CD4-positive, alpha-beta memory T cell (primary cell): ENCODE measurements at regions not wholly inside any gene's neighbourhood (a gene's known extent, or its start where the extent isn't known, plus 50 kb on each side); places are given as distances from the start of the nearest gene placed in this dataset.

Source experiments
- CTCF ChIA-PET: fragments of 350-600 bp; sonication (Branson Sonifier 250); formaldehyde crosslinking; loops from one replicate; lab custom pipeline; 2021; ENCODE audit warnings: inconsistent platforms; ENCODE audit not compliant: partially characterized antibody; lab: Charles Lee
- POLR2A ChIA-PET: fragments of 350-600 bp; sonication (Branson Sonifier 250); formaldehyde crosslinking; loops from one replicate; lab custom pipeline; 2021; ENCODE audit not compliant: partially characterized antibody; lab: Charles Lee
- DNase-seq, 5 donors: peaks; one replicate each; pipeline versions ENCODE4 v3.0.0 to v3.0.0-alpha.2; 2020 to 2022; ENCODE audit warnings: mixed read lengths in 1 of 5
- H3K27ac ChIP-seq: one replicate; pipeline ENCODE4 v1.7.0; 2013; ENCODE audit warnings: low read depth, low read length
- H3K27me3 ChIP-seq: 2 replicates; pipeline ENCODE4 v1.7.0; 2013; ENCODE audit warnings: mild to moderate bottlenecking, low read length, moderate library complexity; ENCODE audit not compliant: insufficient read depth
- H3K36me3 ChIP-seq: 2 replicates; pipeline ENCODE4 v1.7.0; 2013; ENCODE audit warnings: mild to moderate bottlenecking, low read length, moderate library complexity; ENCODE audit not compliant: insufficient read depth
- H3K4me1 ChIP-seq: 2 replicates; pipeline ENCODE4 v1.7.0; 2013; ENCODE audit warnings: mild to moderate bottlenecking, low read length, moderate library complexity; ENCODE audit not compliant: insufficient read depth
- H3K4me3 ChIP-seq, 2 donors: one replicate each; pipeline ENCODE4 v1.7.0; 2013; ENCODE audit warnings: low read length in 2 of 2, mild to moderate bottlenecking in 1 of 2
- H3K9me3 ChIP-seq, 2 donors: one replicate each; pipeline ENCODE4 v1.7.0; 2013; ENCODE audit warnings: low read length in 2 of 2, control low read depth in 1 of 2; ENCODE audit not compliant: control insufficient read depth in 1 of 2
- H3K27ac Mint-ChIP-seq, 7 donors: one replicate each; pipeline ENCODE4 v1.8.0; 2020 to 2021; ENCODE audit warnings: mixed read lengths in 7 of 7, mild to moderate bottlenecking in 6 of 7, inconsistent platforms in 3 of 7, moderate library complexity in 3 of 7
- H3K27me3 Mint-ChIP-seq, 2 donors: one replicate each; pipeline ENCODE4 v1.8.0; 2020 to 2021; ENCODE audit warnings: mixed read lengths in 2 of 2
- H3K36me3 Mint-ChIP-seq, 2 donors: one replicate each; pipeline ENCODE4 v1.8.0; 2020 to 2021; ENCODE audit warnings: mixed read lengths in 2 of 2, inconsistent platforms in 1 of 2, mild to moderate bottlenecking in 1 of 2
- H3K4me1 Mint-ChIP-seq, 4 donors: one replicate each; pipeline ENCODE4 v1.8.0; 2020 to 2021; ENCODE audit warnings: mixed read lengths in 4 of 4, mild to moderate bottlenecking in 1 of 4
- H3K4me3 Mint-ChIP-seq, 8 donors: one replicate each; pipeline ENCODE4 v1.8.0; 2020 to 2021; ENCODE audit warnings: mixed read lengths in 8 of 8, mild to moderate bottlenecking in 7 of 8, moderate library complexity in 6 of 8, inconsistent platforms in 3 of 8
- H3K9me3 Mint-ChIP-seq, 8 donors: one replicate each; pipeline ENCODE4 v1.8.0; 2020 to 2021; ENCODE audit warnings: mixed read lengths in 8 of 8, mild to moderate bottlenecking in 5 of 8, inconsistent platforms in 3 of 8, moderate library complexity in 1 of 8
- intact Hi-C: fragments of 100-400 bp; cut with micrococcal nuclease; formaldehyde crosslinking; loops from one replicate; pipeline ENCODE4 v1.15.1; 2023

DNA sequence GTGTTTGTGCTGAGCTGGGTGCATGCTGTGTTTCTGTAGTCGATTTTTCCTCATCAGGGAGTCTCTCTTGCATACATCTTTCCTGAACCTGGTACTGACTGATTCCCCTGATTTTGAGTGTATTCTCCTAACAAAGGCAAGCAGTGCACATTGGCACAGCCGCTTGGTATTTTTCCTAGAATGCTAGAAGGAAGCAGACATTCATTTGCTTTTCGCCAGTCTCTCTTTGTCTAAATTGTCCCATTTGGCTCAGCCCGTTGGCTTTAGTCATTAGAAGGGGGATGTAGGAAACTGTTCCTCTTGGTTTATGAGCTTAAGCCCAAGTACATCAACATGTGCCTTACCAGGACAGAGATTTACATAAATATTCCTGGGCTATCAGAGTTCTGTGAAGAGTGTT lies 266.1 kb upstream of the TMTC4 start:
- Histone ChIP-seq H3K27me3 (no peaks in the 10 kb centered on the region), H3K9me3 (no peaks in the 10 kb centered on the region), H3K36me3 (no peaks in the 10 kb centered on the region), H3K4me3 (no peak overlapping the region), H3K27ac (no peak overlapping the region), H3K4me1 (no peaks in the 10 kb centered on the region)
- Mint-ChIP-seq H3K4me1 (no peaks in the 10 kb centered on the region), H3K9me3 (peaks cover 0 to 3% (median 0%) of the 10 kb centered on the region in 8 donors), H3K27me3 (peaks cover 7 to 18% of the 10 kb centered on the region in 2 donors), H3K27ac (no peak overlapping the region), H3K4me3 (no peak overlapping the region), H3K36me3 (no peaks in the 10 kb centered on the region)
- intact Hi-C loops = no loop called here
- ChIA-PET CTCF (no interaction called here), POLR2A (no interaction called here)
- DNase-seq = no peak

DNA sequence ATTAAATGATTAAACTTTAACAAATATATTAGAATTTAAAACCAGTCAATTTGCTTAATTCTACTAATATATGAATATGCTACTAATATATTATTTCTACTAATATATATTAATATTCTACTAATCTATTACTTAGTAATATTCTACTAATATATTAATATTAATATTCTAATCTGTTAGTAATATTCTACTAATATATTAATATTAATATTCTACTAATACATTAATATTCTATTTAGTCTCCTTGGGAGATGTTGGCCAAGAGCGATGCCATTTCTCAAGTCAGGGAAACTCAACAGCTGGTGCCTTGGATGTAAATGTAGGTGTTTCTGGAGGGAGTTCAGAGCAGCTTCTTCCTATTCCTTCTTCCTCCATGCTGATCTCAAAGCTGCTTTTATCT lies 259.2 kb upstream of the TMTC4 start:
- intact Hi-C loops = no loop called here
- no peaks in the 10 kb centered on the region for H3K9me3 ChIP-seq
- no peaks in the 10 kb centered on the region for H3K36me3 Mint-ChIP-seq
- no peaks in the 10 kb centered on the region for H3K9me3 Mint-ChIP-seq
- no peak overlapping the region for H3K27ac ChIP-seq
- no peaks in the 10 kb centered on the region for H3K4me1 ChIP-seq
- no peak for DNase-seq
- CTCF ChIA-PET = no interaction called here
- POLR2A ChIA-PET = no interaction called here
- H3K27ac Mint-ChIP-seq = no peak overlapping the region
- no peak overlapping the region for H3K4me3 ChIP-seq
- no peaks in the 10 kb centered on the region for H3K4me1 Mint-ChIP-seq
- H3K36me3 ChIP-seq = no peaks in the 10 kb centered on the region
- no peak overlapping the region for H3K4me3 Mint-ChIP-seq
- H3K27me3 Mint-ChIP-seq = peaks cover 1 to 4% of the 10 kb centered on the region in 2 donors
- no peaks in the 10 kb centered on the region for H3K27me3 ChIP-seq

DNA sequence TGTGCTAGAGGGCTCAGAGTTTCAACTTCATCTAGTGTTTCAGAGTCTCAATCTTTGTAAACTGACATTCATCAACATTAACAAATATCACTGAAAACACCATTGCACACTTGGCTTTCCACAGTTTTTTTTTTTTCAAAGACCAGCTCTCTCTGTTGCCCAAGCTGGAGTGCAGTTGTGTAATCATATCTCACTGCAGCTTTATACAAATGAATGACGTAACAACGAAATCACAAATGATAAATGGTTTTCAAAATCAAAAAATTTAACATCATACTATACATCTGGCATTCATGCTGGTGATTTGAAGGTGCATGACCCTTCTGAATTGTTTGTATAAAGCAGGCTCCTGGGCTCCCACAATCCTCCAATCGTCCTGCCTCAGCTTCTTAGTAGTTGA lies 248.0 kb upstream of the TMTC4 start:
- no peaks in the 10 kb centered on the region for H3K4me1 ChIP-seq
- POLR2A ChIA-PET = no interaction called here
- H3K9me3 ChIP-seq = no peaks in the 10 kb centered on the region
- H3K27me3 ChIP-seq = no peaks in the 10 kb centered on the region
- Mint-ChIP-seq H3K9me3 (no peaks in the 10 kb centered on the region), H3K27me3 (peaks cover 0 to 3% of the 10 kb centered on the region in 2 donors), H3K27ac (no peak overlapping the region), H3K4me3 (no peak overlapping the region), H3K36me3 (no peaks in the 10 kb centered on the region), H3K4me1 (no peaks in the 10 kb centered on the region)
- intact Hi-C loops = no loop called here
- CTCF ChIA-PET = no interaction called here
- no peak overlapping the region for H3K4me3 ChIP-seq
- no peaks in the 10 kb centered on the region for H3K36me3 ChIP-seq
- no peak overlapping the region for H3K27ac ChIP-seq
- DNase-seq = no peak

DNA sequence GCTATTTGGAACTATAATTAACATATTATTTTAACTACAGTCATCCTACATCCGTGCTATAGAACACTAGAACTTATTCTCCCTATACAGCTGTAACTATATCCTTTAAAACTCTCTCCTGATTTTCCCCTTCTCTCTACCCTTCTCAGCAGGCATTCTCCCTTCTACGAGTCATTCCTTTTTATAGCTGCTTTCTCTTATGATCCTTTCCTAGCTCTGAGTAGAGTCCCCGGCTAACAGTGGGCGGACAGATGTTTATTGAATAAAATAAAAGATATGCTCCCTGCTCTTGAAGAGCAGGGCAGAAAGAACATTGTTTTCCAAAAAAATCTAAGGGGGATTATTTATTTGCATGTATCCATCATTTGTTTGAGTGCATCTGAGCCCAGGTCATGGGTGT lies 246.5 kb upstream of the TMTC4 start:
- no peaks in the 10 kb centered on the region for H3K9me3 ChIP-seq
- no peaks in the 10 kb centered on the region for H3K27me3 ChIP-seq
- no peak overlapping the region for H3K27ac ChIP-seq
- no peaks in the 10 kb centered on the region for H3K36me3 ChIP-seq
- ChIA-PET POLR2A (no interaction called here), CTCF (no interaction called here)
- intact Hi-C loops = no loop called here
- H3K4me1 Mint-ChIP-seq = no peaks in the 10 kb centered on the region
- H3K4me3 Mint-ChIP-seq = no peak overlapping the region
- no peak overlapping the region for H3K4me3 ChIP-seq
- H3K27ac Mint-ChIP-seq = no peak overlapping the region
- H3K27me3 Mint-ChIP-seq = peaks cover 0 to 1% of the 10 kb centered on the region in 2 donors
- H3K36me3 Mint-ChIP-seq = no peaks in the 10 kb centered on the region
- no peaks in the 10 kb centered on the region for H3K9me3 Mint-ChIP-seq
- H3K4me1 ChIP-seq = no peaks in the 10 kb centered on the region
- no peak for DNase-seq

DNA sequence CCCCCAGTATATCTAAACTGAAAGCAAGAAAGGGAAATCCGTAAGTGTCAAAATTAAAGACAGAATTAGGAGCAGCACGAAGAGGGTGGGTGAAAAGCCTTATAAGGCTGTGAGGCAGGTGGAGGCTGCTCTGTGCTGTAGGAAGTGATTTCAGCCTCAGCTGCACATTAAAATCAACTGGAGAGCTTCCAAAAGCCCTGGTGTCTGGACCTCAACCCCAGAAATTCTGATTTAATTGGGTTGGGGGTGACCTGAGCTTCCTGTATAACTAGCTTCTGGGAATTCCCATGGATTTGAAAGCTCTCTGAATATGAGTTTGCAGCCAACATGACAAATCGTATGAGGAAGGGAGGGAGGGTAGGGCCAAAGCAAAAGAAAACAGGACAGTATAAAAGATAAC lies 242.4 kb upstream of the TMTC4 start:
- Mint-ChIP-seq H3K4me3 (no peak overlapping the region), H3K9me3 (peaks cover 0 to 9% (median 0%) of the 10 kb centered on the region in 8 donors), H3K27ac (no peak overlapping the region), H3K36me3 (no peaks in the 10 kb centered on the region), H3K27me3 (peaks cover 1 to 9% of the 10 kb centered on the region in 2 donors), H3K4me1 (no peaks in the 10 kb centered on the region)
- Histone ChIP-seq H3K4me3 (no peak overlapping the region), H3K4me1 (no peaks in the 10 kb centered on the region), H3K36me3 (no peaks in the 10 kb centered on the region), H3K27me3 (no peaks in the 10 kb centered on the region), H3K27ac (no peak overlapping the region), H3K9me3 (no peaks in the 10 kb centered on the region)
- intact Hi-C loops = no loop called here
- POLR2A ChIA-PET = no interaction called here
- DNase-seq = no peak
- CTCF ChIA-PET = no interaction called here

DNA sequence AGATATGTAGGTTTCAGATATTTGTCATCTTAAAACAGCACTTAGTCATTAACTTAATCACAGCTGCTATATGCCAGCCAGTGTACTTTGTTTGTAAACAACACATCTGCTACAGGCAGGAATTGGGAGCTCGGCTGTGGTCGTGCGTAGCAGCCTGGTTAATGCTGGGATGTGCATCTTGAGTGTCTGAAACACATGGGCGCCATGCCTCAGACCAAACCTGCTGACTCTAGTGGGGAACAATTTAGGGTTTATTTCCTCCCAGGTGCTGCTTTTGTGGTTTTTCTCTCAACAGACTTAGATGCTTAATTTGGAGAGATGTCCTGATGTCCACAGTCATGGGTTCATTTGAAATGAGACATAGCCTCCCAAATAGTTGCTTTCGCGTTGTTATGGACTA lies 238.5 kb upstream of the TMTC4 start:
- Mint-ChIP-seq H3K4me1 (no peaks in the 10 kb centered on the region), H3K36me3 (no peaks in the 10 kb centered on the region), H3K4me3 (no peak overlapping the region), H3K9me3 (peaks cover 0 to 9% (median under 1%) of the 10 kb centered on the region in 8 donors), H3K27me3 (peaks cover 1 to 21% of the 10 kb centered on the region in 2 donors), H3K27ac (no peak overlapping the region)
- Histone ChIP-seq H3K36me3 (no peaks in the 10 kb centered on the region), H3K27ac (no peak overlapping the region), H3K4me1 (no peaks in the 10 kb centered on the region), H3K4me3 (no peak overlapping the region), H3K27me3 (no peaks in the 10 kb centered on the region), H3K9me3 (no peaks in the 10 kb centered on the region)
- POLR2A ChIA-PET = no interaction called here
- CTCF ChIA-PET = no interaction called here
- intact Hi-C loops = no loop called here
- DNase-seq = no peak

DNA sequence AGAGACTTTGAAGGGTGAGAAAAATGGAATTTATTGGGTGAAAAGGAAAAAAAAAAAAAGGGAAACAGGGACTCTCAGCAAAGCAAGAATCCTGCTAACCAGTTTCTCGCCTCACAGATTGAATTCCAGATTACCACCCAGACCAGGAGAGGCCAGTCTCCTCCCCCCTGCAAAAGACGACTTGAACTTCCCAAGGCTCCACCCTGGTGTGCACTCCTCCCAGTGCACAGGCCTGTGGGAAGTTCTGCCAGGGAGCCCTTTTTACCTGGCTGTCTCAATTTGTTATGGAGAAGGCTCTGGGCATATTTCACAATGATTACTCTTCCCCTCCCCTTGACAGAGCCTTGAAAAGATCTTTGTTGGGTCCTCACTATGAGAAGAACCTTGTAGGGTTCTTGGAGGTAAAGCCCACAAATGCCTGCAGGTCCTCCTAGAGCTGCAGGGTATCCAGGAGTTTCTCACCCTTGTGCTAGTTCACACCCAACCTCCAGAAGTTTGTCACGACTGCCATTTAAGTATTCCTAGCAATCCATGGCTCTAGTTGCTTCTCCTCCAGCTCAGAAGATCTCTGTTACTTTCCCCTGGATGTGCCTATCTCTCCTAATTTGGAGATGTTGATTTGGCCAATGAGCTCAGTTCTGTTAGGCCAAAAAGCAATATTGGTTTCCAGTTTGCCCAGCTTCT lies 229.8 kb upstream of the TMTC4 start:
- CTCF ChIA-PET = no interaction called here
- no peaks in the 10 kb centered on the region for H3K27me3 ChIP-seq
- intact Hi-C loops = no loop called here
- Mint-ChIP-seq H3K4me1 (no peaks in the 10 kb centered on the region), H3K27me3 (peaks cover 7 to 11% of the 10 kb centered on the region in 2 donors), H3K36me3 (no peaks in the 10 kb centered on the region), H3K4me3 (no peak overlapping the region), H3K27ac (no peak overlapping the region), H3K9me3 (peaks cover 0 to 4% (median 0%) of the 10 kb centered on the region in 8 donors)
- POLR2A ChIA-PET = no interaction called here
- no peaks in the 10 kb centered on the region for H3K36me3 ChIP-seq
- no peaks in the 10 kb centered on the region for H3K4me1 ChIP-seq
- no peaks in the 10 kb centered on the region for H3K9me3 ChIP-seq
- no peak overlapping the region for H3K27ac ChIP-seq
- no peak overlapping the region for H3K4me3 ChIP-seq
- DNase-seq = no peak
